ENCODE measurements at regions not wholly inside any gene's neighbourhood (a gene's known extent, or its start where the extent isn't known, plus 50 kb on each side); places are given as distances from the start of the nearest gene placed in this dataset.

DNA sequence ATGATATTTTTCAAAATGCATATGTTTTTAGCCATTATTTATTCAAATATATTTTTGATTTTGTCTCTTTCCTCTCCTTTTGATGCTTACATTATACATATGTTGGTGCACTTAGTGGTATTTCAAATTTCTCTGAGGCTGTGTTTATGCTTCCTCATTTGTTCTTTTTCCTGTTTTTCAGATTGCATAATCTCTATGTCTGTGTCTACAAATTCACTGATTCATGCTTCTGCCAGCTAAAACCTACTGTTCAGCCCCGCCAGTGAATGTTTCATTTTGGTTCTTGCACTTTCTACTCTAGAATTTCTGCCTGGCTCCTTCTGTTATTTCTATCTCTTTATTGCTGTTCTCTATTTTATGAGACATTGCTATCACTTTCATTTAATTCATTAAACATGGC lies 951.7 kb upstream of the CNTNAP5 start:
- no peaks in the 10 kb centered on the region for H3K4me1 ChIP-seq
- no peak overlapping the region for H3K27ac ChIP-seq
- H3K27me3 ChIP-seq, result no peaks in the 10 kb centered on the region
- H3K9me3 ChIP-seq, result no peaks in the 10 kb centered on the region
- no peak for DNase-seq
- H3K4me3 ChIP-seq, result no peak overlapping the region
- no peaks in the 10 kb centered on the region for H3K36me3 ChIP-seq
- no peak for TF ChIP-seq CTCF (IDR thresholded peaks at IDR 0.05)
- no peak for TF ChIP-seq POLR2A (IDR thresholded peaks at IDR 0.05)

DNA sequence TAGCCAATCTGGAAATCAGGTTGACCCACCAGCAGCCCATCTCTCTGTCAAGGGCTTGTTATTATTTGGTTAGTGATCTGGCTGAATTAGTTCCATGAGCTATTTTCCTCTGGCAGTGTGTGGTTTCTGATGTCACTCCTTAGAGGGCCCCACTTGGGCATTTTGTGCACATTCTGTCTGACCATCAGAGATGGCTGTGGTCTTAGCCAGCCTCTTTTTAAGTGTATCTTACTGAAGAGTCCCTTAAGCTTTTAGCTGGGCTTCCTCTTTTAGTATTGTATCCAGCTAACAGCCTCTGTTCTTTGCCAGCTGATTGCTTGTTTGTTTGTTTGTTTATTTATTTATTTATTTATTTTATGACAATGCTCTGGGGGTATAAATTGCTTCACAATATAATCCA lies 951.1 kb upstream of the CNTNAP5 start:
- DNase-seq, result no peak
- Histone ChIP-seq H3K36me3 (no peaks in the 10 kb centered on the region), H3K9me3 (no peaks in the 10 kb centered on the region), H3K4me1 (no peaks in the 10 kb centered on the region), H3K27me3 (no peaks in the 10 kb centered on the region), H3K4me3 (no peak overlapping the region), H3K27ac (no peak overlapping the region)
- TF ChIP-seq POLR2A (IDR thresholded peaks at IDR 0.05), result no peak
- no peak for TF ChIP-seq CTCF (IDR thresholded peaks at IDR 0.05)

- TF ChIP-seq CTCF (IDR thresholded peaks at IDR 0.05) (no peak), POLR2A (IDR thresholded peaks at IDR 0.05) (no peak)
- H3K27me3 ChIP-seq, result no peaks in the 10 kb centered on the region
- no peaks in the 10 kb centered on the region for H3K4me1 ChIP-seq
These were observed 948.0 kb upstream of the CNTNAP5 start for GRCh38 chr2:123077101-123077500.

GRCh38 chr2:123080331-123080730 lies 944.8 kb upstream of the CNTNAP5 start:
- DNase-seq, result no peak
- no peaks in the 10 kb centered on the region for H3K4me1 ChIP-seq
- no peaks in the 10 kb centered on the region for H3K27me3 ChIP-seq
- no peaks in the 10 kb centered on the region for H3K36me3 ChIP-seq
- TF ChIP-seq CTCF (IDR thresholded peaks at IDR 0.05) (no peak), POLR2A (IDR thresholded peaks at IDR 0.05) (no peak)
- H3K4me3 ChIP-seq, result no peak overlapping the region
- H3K27ac ChIP-seq, result no peak overlapping the region
- no peaks in the 10 kb centered on the region for H3K9me3 ChIP-seq

More at GRCh38 chr2:123077101-123077500, 948.0 kb upstream of the CNTNAP5 start:
- H3K9me3 ChIP-seq, result no peaks in the 10 kb centered on the region
- H3K27ac ChIP-seq, result no peak overlapping the region
- H3K4me3 ChIP-seq, result no peak overlapping the region
- DNase-seq, result no peak
- no peaks in the 10 kb centered on the region for H3K36me3 ChIP-seq

GRCh38 chr2:123085484-123085883 lies 939.6 kb upstream of the CNTNAP5 start:
- Histone ChIP-seq H3K4me3 (no peak overlapping the region), H3K36me3 (no peaks in the 10 kb centered on the region), H3K4me1 (no peaks in the 10 kb centered on the region), H3K9me3 (no peaks in the 10 kb centered on the region), H3K27ac (no peak overlapping the region), H3K27me3 (no peaks in the 10 kb centered on the region)
- DNase-seq, result no peak
- TF ChIP-seq CTCF (IDR thresholded peaks at IDR 0.05) (no peak), POLR2A (IDR thresholded peaks at IDR 0.05) (no peak)

Measured in Peyer's patch (tissue), 4 donors.